Tibial nerve (tissue), 4 donors: ENCODE measurements at regions not wholly inside any gene's neighbourhood (a gene's known extent, or its start where the extent isn't known, plus 50 kb on each side); places are given as distances from the start of the nearest gene placed in this dataset.

Source experiments
- DNase-seq, 2 donors: peaks; one replicate each; pipeline ENCODE4 v3.0.0-alpha.2; 2019; ENCODE audit warnings: low spot score in 2 of 2
- H3K27ac ChIP-seq, 4 donors: fragments of 200-600 bp; sonication (generic) in 3 of 4; one replicate each; pipeline ENCODE4 v1.5.1; 2017 to 2019; ENCODE audit warnings: mild to moderate bottlenecking in 1 of 4
- H3K27me3 ChIP-seq, 2 donors: fragments of 200-600 bp; sonication (generic) in 1 of 2; one replicate each; pipeline versions ENCODE4 v1.5.1 to v1.6.0; 2017 to 2019
- H3K36me3 ChIP-seq, 3 donors: fragments of 200-600 bp; sonication (generic); one replicate each; pipeline ENCODE4 v1.5.1; 2018 to 2019
- H3K4me1 ChIP-seq, 4 donors: fragments of 200-600 bp; sonication (generic) in 3 of 4; one replicate each; pipeline ENCODE4 v1.5.1; 2017 to 2019
- H3K4me3 ChIP-seq, 4 donors: fragments of 200-600 bp; sonication (generic) in 3 of 4; one replicate each; pipeline ENCODE4 v1.5.1; 2017 to 2019; ENCODE audit warnings: mild to moderate bottlenecking in 1 of 4, moderate library complexity in 1 of 4
- H3K9me3 ChIP-seq, 4 donors: fragments of 200-600 bp; sonication (generic) in 3 of 4; one replicate each; pipeline ENCODE4 v1.5.1; 2017 to 2019
- CTCF ChIP-seq, 5 experiments: fragments of 200-600 bp in 3 of 5; fragments of 450-650 bp in 2 of 5; sonication (generic) in 3 of 5; IDR thresholded peaks; one replicate each; pipeline ENCODE4 v1.5.1; 2016 to 2019; ENCODE audit warnings: antibody characterized with exemption in 5 of 5, mild to moderate bottlenecking in 3 of 5, moderate library complexity in 2 of 5
- EP300 ChIP-seq, 2 donors: sonication (generic); formaldehyde crosslinking; IDR thresholded peaks; one replicate each; pipeline ENCODE4 v1.6.1; 2017; ENCODE audit warnings: antibody characterized with exemption in 2 of 2, mild to moderate bottlenecking in 1 of 2
- POLR2A ChIP-seq, 2 donors: fragments of 450-650 bp; IDR thresholded peaks; one replicate each; pipeline ENCODE4 v1.6.1; 2017; ENCODE audit warnings: antibody characterized with exemption in 2 of 2, mild to moderate bottlenecking in 2 of 2, moderate library complexity in 2 of 2
- WGBS, 2 donors: methylation state at CpG; one replicate each; pipeline ENCODE4 v1.1.5; 2018; 5-methylcytosine and 5-hydroxymethylcytosine counted together

GRCh38 chr4:56184214-56184613 is 203.1 kb downstream of the AASDH start:
- Histone ChIP-seq H3K4me3 (no peak overlapping the region), H3K27ac (no peak overlapping the region), H3K27me3 (no peaks in the 10 kb centered on the region), H3K4me1 (no peaks in the 10 kb centered on the region), H3K9me3 (no peaks in the 10 kb centered on the region), H3K36me3 (no peaks in the 10 kb centered on the region)
- TF ChIP-seq CTCF (IDR thresholded peaks at IDR 0.05) (no peak), POLR2A (IDR thresholded peaks at IDR 0.05) (no peak), EP300 (IDR thresholded peaks at IDR 0.05) (no peak)
- 86 to 92% methylated on average over 6 of the region's 6 CpGs for WGBS, 2 donors
- DNase-seq = no peak

- Histone ChIP-seq H3K36me3 (no peaks in the 10 kb centered on the region), H3K27ac (no peak overlapping the region), H3K27me3 (no peaks in the 10 kb centered on the region), H3K4me1 (no peaks in the 10 kb centered on the region), H3K9me3 (no peaks in the 10 kb centered on the region), H3K4me3 (no peak overlapping the region)
- no peak for TF ChIP-seq POLR2A (IDR thresholded peaks at IDR 0.05)
- no peak for TF ChIP-seq CTCF (IDR thresholded peaks at IDR 0.05)
- no peak for TF ChIP-seq EP300 (IDR thresholded peaks at IDR 0.05)
- no peak for DNase-seq
- 86 to 87% methylated on average over 11 of the region's 11 CpGs for WGBS, 2 donors
Measured at GRCh38 chr4:56183344-56183959, 203.8 kb downstream of the AASDH start.

GRCh38 chr4:56182356-56182755 is 204.9 kb downstream of the AASDH start:
- Histone ChIP-seq H3K9me3 (no peaks in the 10 kb centered on the region), H3K27ac (no peak overlapping the region), H3K4me3 (no peak overlapping the region), H3K27me3 (no peaks in the 10 kb centered on the region), H3K36me3 (no peaks in the 10 kb centered on the region), H3K4me1 (no peaks in the 10 kb centered on the region)
- no peak for TF ChIP-seq EP300 (IDR thresholded peaks at IDR 0.05)
- TF ChIP-seq POLR2A (IDR thresholded peaks at IDR 0.05) = no peak
- TF ChIP-seq CTCF (IDR thresholded peaks at IDR 0.05) = no peak
- DNase-seq = no peak
- 87 to 88% methylated on average over 6 of the region's 6 CpGs for WGBS, 2 donors

- no peak for DNase-seq
- Histone ChIP-seq H3K27ac (no peak overlapping the region), H3K9me3 (no peaks in the 10 kb centered on the region), H3K4me3 (no peak overlapping the region), H3K27me3 (no peaks in the 10 kb centered on the region), H3K36me3 (no peaks in the 10 kb centered on the region), H3K4me1 (no peaks in the 10 kb centered on the region)
- 60 to 64% methylated on average over 5 of the region's 5 CpGs for WGBS, 2 donors
- TF ChIP-seq CTCF (IDR thresholded peaks at IDR 0.05) = no peak
- TF ChIP-seq EP300 (IDR thresholded peaks at IDR 0.05) = no peak
- no peak for TF ChIP-seq POLR2A (IDR thresholded peaks at IDR 0.05)
Measured at GRCh38 chr4:56181140-56181953, 205.9 kb downstream of the AASDH start.

GRCh38 chr4:56169061-56169460 is 218.2 kb downstream of the AASDH start:
- Histone ChIP-seq H3K27ac (no peak overlapping the region), H3K9me3 (peaks cover 0 to 10% (median 0%) of the 10 kb centered on the region in 4 donors), H3K4me1 (no peaks in the 10 kb centered on the region), H3K4me3 (no peak overlapping the region), H3K27me3 (no peaks in the 10 kb centered on the region), H3K36me3 (no peaks in the 10 kb centered on the region)
- TF ChIP-seq POLR2A (IDR thresholded peaks at IDR 0.05) (no peak), CTCF (IDR thresholded peaks at IDR 0.05) (no peak), EP300 (IDR thresholded peaks at IDR 0.05) (no peak)
- WGBS, 2 donors = 87 to 93% methylated on average over 2 of the region's 2 CpGs
- DNase-seq = no peak
